SK-N-SH (cell line): ENCODE measurements at regions not wholly inside any gene's neighbourhood (a gene's known extent, or its start where the extent isn't known, plus 50 kb on each side); places are given as distances from the start of the nearest gene placed in this dataset.

Source experiments
- EZH2phosphoT487 ChIP-seq: fragments of 200-600 bp; sonication (generic); IDR thresholded peaks from 2 replicates; pipeline ENCODE4 v1.6.1; 2017; ENCODE audit warnings: low read depth, mixed run types, mild to moderate bottlenecking, antibody characterized with exemption, moderate library complexity, borderline replicate concordance
- NFIC ChIP-seq: IDR thresholded peaks from 2 replicates; pipeline ENCODE4 v1.4.0; 2012; ENCODE audit warnings: borderline replicate concordance
- USF2 ChIP-seq: fragments of 150-350 bp; IDR thresholded peaks from 2 replicates; pipeline ENCODE4 v1.6.1; 2017; ENCODE audit warnings: antibody characterized with exemption, low read length, low read depth, borderline replicate concordance

- TF ChIP-seq EZH2phosphoT487: no peak
- no peak for TF ChIP-seq USF2
- no peak for TF ChIP-seq NFIC
Observed at GRCh38 chr5:39955156-39955555, 530.4 kb upstream of the DAB2 start.
